Lower leg skin (tissue), 4 donors: ENCODE measurements at regions not wholly inside any gene's neighbourhood (a gene's known extent, or its start where the extent isn't known, plus 50 kb on each side); places are given as distances from the start of the nearest gene placed in this dataset.

ENCODE experiments used
- DNase-seq, 2 donors: peaks; one replicate each; pipeline ENCODE4 v3.0.0-alpha.2; 2019; ENCODE audit warnings: low spot score in 2 of 2
- H3K4me3 ChIP-seq: fragments of 200-600 bp; sonication (generic); 2 replicates; pipeline ENCODE4 v1.5.1; 2017; ENCODE audit warnings: mild to moderate bottlenecking, low read depth; ENCODE audit not compliant: poor library complexity, severe bottlenecking
- CTCF ChIP-seq, 3 donors: fragments of 450-650 bp; IDR thresholded peaks; one replicate each; pipeline ENCODE4 v1.5.1; 2016; ENCODE audit warnings: antibody characterized with exemption in 3 of 3, mild to moderate bottlenecking in 3 of 3, moderate library complexity in 2 of 3
- POLR2A ChIP-seq, 2 donors: fragments of 450-650 bp; IDR thresholded peaks; one replicate each; pipeline ENCODE4 v1.6.1; 2016 to 2017; ENCODE audit warnings: antibody characterized with exemption in 2 of 2, mild to moderate bottlenecking in 1 of 2, moderate library complexity in 1 of 2
- WGBS, 2 donors: methylation state at CpG; one replicate each; pipeline ENCODE4 v1.1.5; 2018; 5-methylcytosine and 5-hydroxymethylcytosine counted together
- intact Hi-C: fragments of 100-400 bp; cut with DNase I; formaldehyde crosslinking; loops from one replicate; pipeline ENCODE4 v1.15.0; 2023; ENCODE audit warnings: low total_unique reads

DNA sequence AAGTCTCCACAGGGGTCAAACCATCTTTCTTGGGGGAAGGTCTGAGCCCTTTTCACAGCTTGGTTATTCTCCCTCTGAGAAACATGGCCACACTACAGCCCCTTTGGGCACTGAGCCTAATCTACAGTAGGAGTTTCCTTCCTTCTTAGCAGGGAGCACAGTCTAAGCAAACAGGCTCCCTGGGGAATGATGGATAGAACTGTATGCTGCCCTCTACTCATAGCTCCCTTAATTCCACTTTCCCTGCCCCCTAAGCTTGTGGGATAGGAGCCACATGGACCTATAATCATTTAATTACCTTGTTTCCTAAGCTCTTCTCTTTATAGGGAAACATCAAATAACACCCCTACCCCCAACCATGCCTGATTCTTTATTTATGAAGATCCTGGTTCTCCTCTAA lies 442.1 kb upstream of the MEX3C start:
- intact Hi-C loops: no loop called here
- no peak for DNase-seq
- H3K4me3 ChIP-seq: no peak overlapping the region
- TF ChIP-seq CTCF (IDR thresholded peaks at IDR 0.05): no peak
- TF ChIP-seq POLR2A (IDR thresholded peaks at IDR 0.05): no peak

GRCh38 chr18:51643483-51643882 lies 446.0 kb upstream of the MEX3C start:
- intact Hi-C loops: no loop called here
- no peak for DNase-seq
- WGBS, 2 donors: 84 to 85% methylated on average over 2 of the region's 2 CpGs
- H3K4me3 ChIP-seq: no peak overlapping the region
- TF ChIP-seq POLR2A (IDR thresholded peaks at IDR 0.05) (no peak), CTCF (IDR thresholded peaks at IDR 0.05) (no peak)

DNA sequence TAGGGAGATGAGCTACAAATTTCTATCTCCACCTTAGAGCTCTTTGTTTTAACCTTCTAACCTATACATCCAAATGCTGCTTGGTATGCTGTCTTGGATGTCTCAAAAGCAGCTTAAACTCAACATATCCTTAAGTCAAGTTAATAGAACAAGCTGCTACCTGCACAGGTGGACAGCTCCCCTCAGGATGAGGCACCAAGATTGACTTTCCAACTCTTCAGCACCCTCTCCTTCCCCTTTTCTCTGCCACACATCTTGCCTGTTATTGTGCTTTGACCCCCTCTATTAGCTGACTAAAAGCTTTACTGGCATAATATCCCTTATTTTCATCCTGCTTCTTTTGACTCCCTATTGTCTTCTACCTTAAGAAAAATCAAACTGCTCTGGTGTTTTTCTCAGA lies 448.1 kb upstream of the MEX3C start:
- intact Hi-C loops: no loop called here
- H3K4me3 ChIP-seq: no peak overlapping the region
- DNase-seq: no peak
- TF ChIP-seq CTCF (IDR thresholded peaks at IDR 0.05): no peak
- no peak for TF ChIP-seq POLR2A (IDR thresholded peaks at IDR 0.05)

DNA sequence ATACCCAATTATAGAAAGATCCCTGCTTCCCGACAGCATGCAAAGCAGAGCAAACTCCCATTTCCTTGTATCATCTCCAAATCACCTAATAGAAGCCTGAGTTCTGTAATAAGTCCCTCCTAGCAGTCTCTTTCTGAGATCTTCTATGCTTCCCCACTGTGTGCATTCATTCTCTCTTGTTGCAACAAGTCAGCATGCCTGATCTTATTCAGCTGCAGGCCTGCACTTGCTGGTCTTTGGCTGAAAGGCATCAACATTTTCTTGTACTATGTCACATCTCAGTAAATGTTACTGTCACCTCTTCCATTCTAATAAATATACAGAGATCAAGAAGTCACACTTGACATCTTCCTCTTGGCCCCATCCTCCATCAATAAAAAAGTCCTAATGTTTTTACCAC lies 449.9 kb upstream of the MEX3C start:
- TF ChIP-seq POLR2A (IDR thresholded peaks at IDR 0.05) (no peak), CTCF (IDR thresholded peaks at IDR 0.05) (no peak)
- H3K4me3 ChIP-seq: no peak overlapping the region
- 88 to 90% methylated on average over 1 of the region's 1 CpG for WGBS, 2 donors
- intact Hi-C loops: no loop called here
- no peak for DNase-seq

- 80 to 81% methylated on average over 2 of the region's 2 CpGs for WGBS, 2 donors
- intact Hi-C loops: no loop called here
- no peak overlapping the region for H3K4me3 ChIP-seq
- DNase-seq: no peak
- TF ChIP-seq CTCF (IDR thresholded peaks at IDR 0.05): no peak
- no peak for TF ChIP-seq POLR2A (IDR thresholded peaks at IDR 0.05)
Measured at GRCh38 chr18:51647942-51648341, 450.5 kb upstream of the MEX3C start.

- DNase-seq: no peak
- no peak overlapping the region for H3K4me3 ChIP-seq
- intact Hi-C loops: no loop called here
- TF ChIP-seq POLR2A (IDR thresholded peaks at IDR 0.05) (no peak), CTCF (IDR thresholded peaks at IDR 0.05) (no peak)
- WGBS, 2 donors: 54 to 61% methylated on average over 1 of the region's 1 CpG
Measured at GRCh38 chr18:51649796-51650195, 452.3 kb upstream of the MEX3C start.
